H1 (cell line): ENCODE measurements at regions not wholly inside any gene's neighbourhood (a gene's known extent, or its start where the extent isn't known, plus 50 kb on each side); places are given as distances from the start of the nearest gene placed in this dataset.

Experiments
- CTCF ChIA-PET: fragments of 300-600 bp; sonication (Branson Sonifier 250); formaldehyde crosslinking; loops from one replicate; lab custom pipeline; 2021; ENCODE audit not compliant: partially characterized antibody; lab: Charles Lee
- POLR2A ChIA-PET: fragments of 300-600 bp; sonication (Branson Sonifier 250); formaldehyde crosslinking; loops from one replicate; lab custom pipeline; 2021; ENCODE audit warnings: inconsistent platforms; ENCODE audit not compliant: partially characterized antibody; lab: Charles Lee
- DNase-seq, 2 experiments: peaks; one replicate each; pipeline versions ENCODE4 v3.0.0 to v3.0.0-alpha.2; 2010 to 2022; ENCODE audit warnings: low spot score in 2 of 2, low read depth in 1 of 2, mixed read lengths in 1 of 2
- FAIRE-seq: peaks from 2 replicates; lab custom pipeline; 2011; peaks lifted over from hg19 to GRCh38; lab: Jason Lieb, UNC
- H2AFZ ChIP-seq: 2 replicates; pipeline ENCODE4 v1.8.1; 2012; ENCODE audit warnings: low read length, inconsistent platforms
- H2AK5ac ChIP-seq: 2 replicates; pipeline ENCODE4 v1.6.1; 2013; ENCODE audit warnings: low read depth, low read length
- H2BK120ac ChIP-seq: replicated peaks from 2 replicates; pipeline ENCODE3; 2013; ENCODE audit warnings: low read depth, low read length, inconsistent platforms
- H2BK12ac ChIP-seq: 2 replicates; pipeline ENCODE4 v1.6.1; 2013; ENCODE audit warnings: low read depth, low read length
- H2BK15ac ChIP-seq: 2 replicates; pipeline ENCODE4 v1.6.1; 2013; ENCODE audit warnings: low read length
- H2BK20ac ChIP-seq: 2 replicates; pipeline ENCODE4 v1.6.1; 2013; ENCODE audit warnings: low read length
- H2BK5ac ChIP-seq: 2 replicates; pipeline ENCODE4 v1.6.1; 2013; ENCODE audit warnings: low read depth, low read length
- H3K14ac ChIP-seq: 2 replicates; pipeline ENCODE4 v1.6.1; 2013; ENCODE audit warnings: inconsistent platforms; ENCODE audit not compliant: insufficient read length
- H3K18ac ChIP-seq: 2 replicates; pipeline ENCODE4 v1.6.1; 2013; ENCODE audit warnings: low read length; ENCODE audit errors: extremely low read depth
- H3K23ac ChIP-seq: 2 replicates; pipeline ENCODE4 v1.6.1; 2013; ENCODE audit warnings: inconsistent platforms; ENCODE audit not compliant: insufficient read length
- H3K23me2 ChIP-seq: 2 replicates; pipeline ENCODE4 v1.6.1; 2013; ENCODE audit warnings: low read depth, low read length
- H3K27ac ChIP-seq: 2 replicates; pipeline ENCODE4 v1.6.1; 2011; ENCODE audit warnings: low read depth, low read length, inconsistent platforms
- H3K27me3 ChIP-seq, 4 experiments: replicated peaks in 1 of 4; 1 replicate in 1 of 4; 2 replicates in 3 of 4; pipeline versions ENCODE4 v1.6.1 to v1.8.1; 2011 to 2013; ENCODE audit warnings: low read length in 3 of 4, mild to moderate bottlenecking in 3 of 4, inconsistent platforms in 2 of 4, mixed read lengths in 2 of 4, moderate library complexity in 1 of 4; ENCODE audit not compliant: control insufficient read depth in 3 of 4, insufficient read depth in 3 of 4; ENCODE audit errors: extremely low read depth in 1 of 4
- H3K36me3 ChIP-seq, 4 experiments: 2 replicates each; pipeline versions ENCODE4 v1.6.1 to v1.8.1; 2011 to 2013; ENCODE audit warnings: mild to moderate bottlenecking in 4 of 4, low read length in 3 of 4, moderate library complexity in 2 of 4, control low read depth in 1 of 4, inconsistent platforms in 1 of 4; ENCODE audit not compliant: insufficient read depth in 4 of 4, control insufficient read depth in 2 of 4
- H3K4ac ChIP-seq: replicated peaks from 2 replicates; pipeline ENCODE3; 2013; ENCODE audit warnings: low read length, low read depth, mixed read lengths, inconsistent platforms; ENCODE audit not compliant: insufficient read length
- H3K4me1 ChIP-seq, 4 experiments: replicated peaks in 1 of 4; 1 replicate in 1 of 4; 2 replicates in 3 of 4; pipeline versions ENCODE4 v1.6.1 to v1.8.1; 2011 to 2013; ENCODE audit warnings: low read length in 3 of 4, inconsistent platforms in 2 of 4, mixed read lengths in 1 of 4; ENCODE audit not compliant: insufficient read depth in 4 of 4, control insufficient read depth in 3 of 4
- H3K4me2 ChIP-seq, 2 experiments: 2 replicates each; pipeline versions ENCODE4 v1.6.1 to v1.8.1; 2011 to 2013; ENCODE audit warnings: low read depth in 2 of 2, low read length in 2 of 2, control low read depth in 1 of 2, inconsistent platforms in 1 of 2, mild to moderate bottlenecking in 1 of 2; ENCODE audit not compliant: insufficient read depth in 1 of 2
- H3K4me3 ChIP-seq, 4 experiments: fragments of 200-600, 300-600 bp in 1 of 4; sonication (generic), shearing (Covaris generic), sonication (Bioruptor Twin) in 1 of 4; 2 replicates each; pipeline versions ENCODE4 v1.5.1 to v1.8.1; 2011 to 2016; ENCODE audit warnings: low read length in 4 of 4, low read depth in 3 of 4, control low read depth in 2 of 4, inconsistent platforms in 2 of 4, mild to moderate bottlenecking in 2 of 4, mixed read lengths in 1 of 4, moderate library complexity in 1 of 4; ENCODE audit not compliant: insufficient read depth in 2 of 4; ENCODE audit errors: extremely low read depth in 1 of 4
- H3K56ac ChIP-seq: replicated peaks from 2 replicates; pipeline ENCODE3; 2013; ENCODE audit warnings: low read depth, mild to moderate bottlenecking, mixed read lengths, low read length, inconsistent platforms; ENCODE audit not compliant: insufficient read length
- H3K79me1 ChIP-seq: 2 replicates; pipeline ENCODE4 v1.6.1; 2013; ENCODE audit warnings: low read depth, low read length, control low read depth
- H3K79me2 ChIP-seq, 2 experiments: 2 replicates each; pipeline versions ENCODE4 v1.6.1 to v1.8.1; 2012 to 2013; ENCODE audit warnings: low read length in 2 of 2, mild to moderate bottlenecking in 2 of 2, inconsistent platforms in 1 of 2; ENCODE audit not compliant: insufficient read depth in 2 of 2, control insufficient read depth in 1 of 2
- H3K9ac ChIP-seq, 4 experiments: replicated peaks in 1 of 4; 1 replicate in 1 of 4; 2 replicates in 3 of 4; pipeline versions ENCODE4 v1.6.1 to v1.8.1; 2011 to 2013; ENCODE audit warnings: low read depth in 3 of 4, low read length in 3 of 4, control low read depth in 2 of 4, mild to moderate bottlenecking in 2 of 4, moderate library complexity in 2 of 4, inconsistent platforms in 1 of 4; ENCODE audit errors: extremely low read depth in 1 of 4
- H3K9me3 ChIP-seq, 2 experiments: 2 replicates each; pipeline versions ENCODE4 v1.6.1 to v1.8.1; 2012 to 2013; ENCODE audit warnings: mild to moderate bottlenecking in 2 of 2, moderate library complexity in 2 of 2, control low read depth in 1 of 2, inconsistent platforms in 1 of 2, low read depth in 1 of 2, low read length in 1 of 2, mixed read lengths in 1 of 2; ENCODE audit not compliant: insufficient read depth in 2 of 2
- H4K20me1 ChIP-seq, 2 experiments: replicated peaks in 1 of 2; 2 replicates each; pipeline versions ENCODE3 to v1.8.1; 2011 to 2013; ENCODE audit warnings: inconsistent platforms in 2 of 2, low read length in 2 of 2, mild to moderate bottlenecking in 1 of 2; ENCODE audit not compliant: insufficient read depth in 2 of 2, control insufficient read depth in 1 of 2
- H4K5ac ChIP-seq: 2 replicates; pipeline ENCODE4 v1.6.1; 2013; ENCODE audit warnings: low read length, low read depth, mixed read lengths, inconsistent platforms; ENCODE audit not compliant: insufficient read length
- H4K8ac ChIP-seq: 2 replicates; pipeline ENCODE4 v1.8.0; 2013; ENCODE audit warnings: mild to moderate bottlenecking, moderate library complexity, low read length, inconsistent platforms; ENCODE audit not compliant: insufficient read depth; ENCODE audit errors: extremely low read depth
- H4K91ac ChIP-seq: replicated peaks from 2 replicates; pipeline ENCODE3; 2013; ENCODE audit warnings: low read length, mixed read lengths, inconsistent platforms; ENCODE audit not compliant: insufficient read length
- CEBPB ChIP-seq: IDR thresholded peaks from 2 replicates; pipeline ENCODE4 v1.6.1; 2012; ENCODE audit warnings: low read depth, low read length
- CHD1 ChIP-seq: IDR thresholded peaks from 2 replicates; pipeline ENCODE4 v1.6.1; 2012; ENCODE audit warnings: low read depth, low read length, improper control_type of control experiment
- EZH2 ChIP-seq: fragments of 200-600 bp; sonication (generic); IDR thresholded peaks from 2 replicates; pipeline ENCODE4 v1.7.1; 2012; ENCODE audit warnings: low read depth, mild to moderate bottlenecking, moderate library complexity, low read length, inconsistent platforms; ENCODE audit not compliant: severe bottlenecking
- KDM4A ChIP-seq: IDR thresholded peaks from one replicate; pipeline ENCODE4 v1.7.1; 2012; ENCODE audit warnings: low read depth, mild to moderate bottlenecking, moderate library complexity, low read length, inconsistent platforms; ENCODE audit not compliant: severe bottlenecking
- MAFK ChIP-seq: IDR thresholded peaks from 2 replicates; pipeline ENCODE4 v1.6.1; 2012; ENCODE audit warnings: low read depth, mild to moderate bottlenecking, improper control_type of control experiment, low read length
- RBBP5 ChIP-seq: IDR thresholded peaks from 2 replicates; pipeline ENCODE4 v1.7.1; 2012; ENCODE audit warnings: low read depth, mild to moderate bottlenecking, inconsistent platforms, low read length, moderate library complexity, borderline replicate concordance
- SIN3A ChIP-seq, 2 experiments: IDR thresholded peaks in 1 of 2; conservative IDR thresholded peaks in 1 of 2; 2 replicates each; pipeline ENCODE4 v1.6.1; 2011 to 2012; ENCODE audit warnings: low read length in 2 of 2, improper control_type of control experiment in 1 of 2, low read depth in 1 of 2, mild to moderate bottlenecking in 1 of 2
- SRF ChIP-seq: IDR thresholded peaks from 2 replicates; pipeline ENCODE4 v1.6.1; 2011; ENCODE audit warnings: mild to moderate bottlenecking, low read depth, low read length, moderate library complexity
- TAF1 ChIP-seq: IDR thresholded peaks from 2 replicates; pipeline ENCODE4 v1.6.1; 2011; ENCODE audit warnings: mild to moderate bottlenecking, low read depth, low read length
- WGBS, 2 experiments: shearing (Covaris generic) in 1 of 2; methylation state at CpG; one replicate each; pipeline versions ENCODE4 v1.1.6 to v1.1.7; 2013 to 2015; ENCODE audit warnings: low lambda C conversion rate in 2 of 2, mixed read lengths in 2 of 2, inconsistent platforms in 1 of 2, low coverage in 1 of 2, missing lambda C conversion rate in 1 of 2; ENCODE audit not compliant: insufficient replicate concordance in 2 of 2, insufficient coverage in 1 of 2, insufficient read length in 1 of 2; ENCODE audit errors: extremely low coverage in 1 of 2, missing lambda C conversion rate in 1 of 2; 5-methylcytosine and 5-hydroxymethylcytosine counted together

DNA sequence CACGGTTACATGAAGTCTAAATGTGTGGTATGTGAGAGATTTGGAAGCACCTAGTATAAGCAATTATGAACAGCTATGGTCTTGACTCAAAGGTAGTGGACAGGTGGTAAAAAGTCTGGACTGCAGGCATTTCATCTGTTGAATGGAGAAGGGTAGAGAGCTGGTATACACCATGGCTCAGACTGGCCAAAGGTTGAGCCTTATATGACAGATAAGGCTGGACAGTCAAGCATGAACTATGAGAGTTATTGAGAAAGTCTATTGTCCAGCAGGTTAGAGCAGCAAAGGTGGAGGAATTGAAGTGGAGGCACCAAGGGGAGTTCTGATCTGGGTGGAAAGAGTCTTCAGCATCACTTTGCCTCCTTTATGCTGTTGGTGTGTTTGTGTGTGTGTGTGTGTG, 346.7 kb upstream of the SLC14A2 start:
- CTCF ChIA-PET = interaction anchor here (0.9 to 1.2 kb wide), 2 partner anchors 49 to 56 kb away, joined by 3 read pairs; no protein-coding TSS in a partner anchor
- no peak overlapping the region for H3K4ac ChIP-seq
- TF ChIP-seq EZH2 (no peak), KDM4A (no peak), SIN3A (conservative IDR thresholded peaks at IDR 0.05 in 1 of 2, IDR thresholded peaks at IDR 0.05 in 1 of 2; ENCODE audit: low read depth in 1 of 2, low read length in 2 of 2) (no peak), TAF1 (no peak), MAFK (no peak), SRF (no peak), CEBPB (no peak), CHD1 (no peak), RBBP5 (no peak)

More for the DNA sequence above, 346.7 kb upstream of the SLC14A2 start:
- POLR2A ChIA-PET = no interaction called here
- H2AFZ ChIP-seq = no peak overlapping the region
- H4K8ac ChIP-seq = no peak overlapping the region
- no peaks in the 10 kb centered on the region for H3K79me1 ChIP-seq
- H3K56ac ChIP-seq = no peak overlapping the region
- 82% methylated on average over 1 of the region's 1 CpG; no CpG with 5 or more reads in 1 of the 2 experiments for WGBS, 2 experiments
- no peaks in the 10 kb centered on the region for H3K4me1 ChIP-seq
- no peak overlapping the region for H3K4me3 ChIP-seq
- FAIRE-seq (no peak), DNase-seq (no peak)
- no peaks in the 10 kb centered on the region for H3K9me3 ChIP-seq
- H2AK5ac ChIP-seq = no peak overlapping the region
- peaks cover 2% of the 10 kb centered on the region; the same call in 1 of the 2 replicates for H3K23me2 ChIP-seq
- H2BK15ac ChIP-seq = no peak overlapping the region
- no peak overlapping the region for H2BK12ac ChIP-seq
- H4K91ac ChIP-seq = no peak overlapping the region
- no peak overlapping the region for H3K27ac ChIP-seq
- H3K79me2 ChIP-seq = no peaks in the 10 kb centered on the region
- no peak overlapping the region for H3K18ac ChIP-seq
- H3K27me3 ChIP-seq = no peaks in the 10 kb centered on the region
- no peaks in the 10 kb centered on the region for H4K20me1 ChIP-seq
- H3K36me3 ChIP-seq = no peaks in the 10 kb centered on the region
- no peak overlapping the region for H3K4me2 ChIP-seq
- no peak overlapping the region for H2BK120ac ChIP-seq
- no peak overlapping the region for H2BK5ac ChIP-seq
- H4K5ac ChIP-seq = no peak overlapping the region
- H2BK20ac ChIP-seq = no peak overlapping the region
- no peak overlapping the region for H3K23ac ChIP-seq
- H3K14ac ChIP-seq = no peak overlapping the region
- no peak overlapping the region for H3K9ac ChIP-seq
